ENCODE measurements at regions not wholly inside any gene's neighbourhood (a gene's known extent, or its start where the extent isn't known, plus 50 kb on each side); places are given as distances from the start of the nearest gene placed in this dataset.

- intact Hi-C loops (cut with micrococcal nuclease), result no loop called here
- Histone ChIP-seq H3K4me1 (ENCODE audit: insufficient read depth, low read length) (no peaks in the 10 kb centered on the region), H3K9me2 (replicated peaks; ENCODE audit: low read length) (no peaks in the 10 kb centered on the region), H3K79me2 (ENCODE audit: low read length) (no peaks in the 10 kb centered on the region), H3K4me3 (ENCODE audit: low read length) (no peak overlapping the region), H3K4me2 (ENCODE audit: low read length) (no peak overlapping the region), H2AFZ (ENCODE audit: low read length) (no peak overlapping the region), H3K9ac (ENCODE audit: low read length) (no peak overlapping the region), H3K27ac (ENCODE audit: low read length) (no peak overlapping the region), H3K27me3 (ENCODE audit: low read length) (no peaks in the 10 kb centered on the region), H3K36me3 (ENCODE audit: low read depth, low read length) (no peaks in the 10 kb centered on the region), H3F3A (ENCODE audit: low read length, unreplicated experiment) (no peaks in the 10 kb centered on the region), H3K9me3 (ENCODE audit: low read length) (no peaks in the 10 kb centered on the region), H4K20me1 (ENCODE audit: low read length) (no peaks in the 10 kb centered on the region)
- TF ChIP-seq CTCF (conservative IDR thresholded peaks at IDR 0.05; ENCODE audit: low read depth, low read length) (no peak), EZH2 (IDR thresholded peaks at IDR 0.05; ENCODE audit: low read length, unreplicated experiment) (no peak), EZH2phosphoT487 (IDR thresholded peaks at IDR 0.05; ENCODE audit: borderline replicate concordance, low read length) (no peak)
- ATAC-seq (no peak), DNase-seq (no peak)
- CTCF ChIA-PET, result no interaction called here
- BruUV-seq (replicated peaks), result no TSS peak
- POLR2A ChIA-PET (ENCODE audit: unreplicated experiment), result no interaction called here
Measured at GRCh38 chr6:19391926-19392325, 445.2 kb upstream of the ID4 start.

- CTCF ChIA-PET, result no interaction called here
- Histone ChIP-seq H4K20me1 (ENCODE audit: low read length) (no peaks in the 10 kb centered on the region), H3K9me2 (replicated peaks; ENCODE audit: low read length) (no peaks in the 10 kb centered on the region), H3K36me3 (ENCODE audit: low read depth, low read length) (no peaks in the 10 kb centered on the region), H3K79me2 (ENCODE audit: low read length) (no peaks in the 10 kb centered on the region), H3F3A (ENCODE audit: low read length, unreplicated experiment) (no peaks in the 10 kb centered on the region), H3K4me2 (ENCODE audit: low read length) (no peak overlapping the region), H3K4me1 (ENCODE audit: insufficient read depth, low read length) (no peaks in the 10 kb centered on the region), H3K4me3 (ENCODE audit: low read length) (no peak overlapping the region), H3K27me3 (ENCODE audit: low read length) (no peaks in the 10 kb centered on the region), H3K9ac (ENCODE audit: low read length) (no peak overlapping the region), H3K9me3 (ENCODE audit: low read length) (no peaks in the 10 kb centered on the region), H2AFZ (ENCODE audit: low read length) (no peak overlapping the region), H3K27ac (ENCODE audit: low read length) (no peak overlapping the region)
- POLR2A ChIA-PET (ENCODE audit: unreplicated experiment), result no interaction called here
- intact Hi-C loops (cut with micrococcal nuclease), result no loop called here
- no TSS peak for BruUV-seq (replicated peaks)
- DNase-seq (no peak), ATAC-seq (no peak)
- TF ChIP-seq EZH2phosphoT487 (IDR thresholded peaks at IDR 0.05; ENCODE audit: borderline replicate concordance, low read length) (no peak), CTCF (conservative IDR thresholded peaks at IDR 0.05; ENCODE audit: low read depth, low read length) (no peak)
Measured at GRCh38 chr6:19394051-19394450, 443.1 kb upstream of the ID4 start.

- H3K9ac ChIP-seq (ENCODE audit: low read length), result no peak overlapping the region
- H3K4me3 ChIP-seq (ENCODE audit: low read length), result no peak overlapping the region
- H3K4me1 ChIP-seq (ENCODE audit: insufficient read depth, low read length), result no peaks in the 10 kb centered on the region
- no peak overlapping the region for H3K4me2 ChIP-seq (ENCODE audit: low read length)
- BruUV-seq (replicated peaks), result no TSS peak
- H3K9me2 ChIP-seq (replicated peaks; ENCODE audit: low read length), result no peaks in the 10 kb centered on the region
- POLR2A ChIA-PET (ENCODE audit: unreplicated experiment), result no interaction called here
- intact Hi-C loops (cut with micrococcal nuclease), result no loop called here
- no peak overlapping the region for H3K27ac ChIP-seq (ENCODE audit: low read length)
- no peaks in the 10 kb centered on the region for H4K20me1 ChIP-seq (ENCODE audit: low read length)
- TF ChIP-seq EZH2phosphoT487 (IDR thresholded peaks at IDR 0.05; ENCODE audit: borderline replicate concordance, low read length), result no peak
- TF ChIP-seq EZH2 (IDR thresholded peaks at IDR 0.05; ENCODE audit: low read length, unreplicated experiment), result no peak
- no peak for TF ChIP-seq CTCF (conservative IDR thresholded peaks at IDR 0.05; ENCODE audit: low read depth, low read length)
- H3K27me3 ChIP-seq (ENCODE audit: low read length), result no peaks in the 10 kb centered on the region
- no peak overlapping the region for H2AFZ ChIP-seq (ENCODE audit: low read length)
- H3K36me3 ChIP-seq (ENCODE audit: low read depth, low read length), result no peaks in the 10 kb centered on the region
- ATAC-seq, result no peak
- no peaks in the 10 kb centered on the region for H3K9me3 ChIP-seq (ENCODE audit: low read length)
- no peaks in the 10 kb centered on the region for H3F3A ChIP-seq (ENCODE audit: low read length, unreplicated experiment)
- H3K79me2 ChIP-seq (ENCODE audit: low read length), result no peaks in the 10 kb centered on the region
- DNase-seq, result no peak
- CTCF ChIA-PET, result no interaction called here
Measured at GRCh38 chr6:19394687-19395086, 442.5 kb upstream of the ID4 start.

Data from PC-3 (cell line).